ENCODE measurements at regions not wholly inside any gene's neighbourhood (a gene's known extent, or its start where the extent isn't known, plus 50 kb on each side); places are given as distances from the start of the nearest gene placed in this dataset.

DNA sequence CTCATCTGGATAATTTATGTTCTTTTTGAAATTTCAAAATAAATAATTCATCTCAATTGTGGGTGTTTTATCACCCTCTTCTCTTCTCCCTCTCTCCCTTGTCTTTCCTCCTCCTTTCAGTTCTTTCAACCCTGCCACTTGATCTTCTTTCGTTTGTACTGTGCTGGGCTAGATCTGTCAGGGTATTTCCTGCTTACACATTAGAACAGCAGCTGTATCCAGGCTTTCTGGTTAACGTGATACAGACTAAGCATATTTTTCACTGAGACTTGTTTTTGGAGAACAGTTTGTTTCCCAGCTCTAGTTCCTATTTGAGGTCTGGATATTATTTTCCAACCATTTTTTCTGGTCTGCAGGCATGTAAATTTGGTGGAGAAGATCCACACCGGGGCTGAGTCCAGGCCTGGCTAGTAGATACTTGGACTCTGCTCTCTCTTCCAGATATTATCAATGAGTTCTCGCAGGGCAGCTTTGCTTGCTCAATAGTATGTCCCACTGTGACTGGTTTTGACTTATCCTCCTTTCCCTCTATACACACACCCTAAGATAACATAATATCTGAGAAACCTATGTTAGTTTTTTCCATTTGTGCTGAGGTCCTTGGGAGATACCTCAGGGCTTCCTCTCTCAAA lies 1310.7 kb upstream of the TENM3 start:
- Histone ChIP-seq H3K36me3 (ENCODE audit: control insufficient read depth in 2 of 3, insufficient read depth in 3 of 3, low read length in 3 of 3) (no peaks in the 10 kb centered on the region), H3K4me3 (ENCODE audit: low read length in 3 of 3) (no peak overlapping the region), H3K9ac (ENCODE audit: low read length in 3 of 3) (no peak overlapping the region), H3K27me3 (ENCODE audit: control insufficient read depth, insufficient read depth, low read length) (no peaks in the 10 kb centered on the region), H3K4me1 (ENCODE audit: control insufficient read depth in 2 of 3, insufficient read depth in 2 of 3, low read depth in 1 of 3, low read length in 3 of 3) (no peaks in the 10 kb centered on the region), H3K27ac (ENCODE audit: low read depth in 2 of 2, low read length in 2 of 2) (no peak overlapping the region), H3K9me3 (ENCODE audit: control insufficient read depth in 2 of 3, insufficient read depth in 1 of 3, low read length in 3 of 3) (no peaks in the 10 kb centered on the region)
- intact Hi-C loops (cut with DNase I), result no loop called here
- peak in 1 of 5 donors; percentile 64 for DNase-seq
- TF ChIP-seq CTCF (IDR thresholded peaks at IDR 0.05; ENCODE audit: borderline replicate concordance, extremely low read depth, insufficient read depth), result no peak
- FAIRE-seq, result no peak

DNA sequence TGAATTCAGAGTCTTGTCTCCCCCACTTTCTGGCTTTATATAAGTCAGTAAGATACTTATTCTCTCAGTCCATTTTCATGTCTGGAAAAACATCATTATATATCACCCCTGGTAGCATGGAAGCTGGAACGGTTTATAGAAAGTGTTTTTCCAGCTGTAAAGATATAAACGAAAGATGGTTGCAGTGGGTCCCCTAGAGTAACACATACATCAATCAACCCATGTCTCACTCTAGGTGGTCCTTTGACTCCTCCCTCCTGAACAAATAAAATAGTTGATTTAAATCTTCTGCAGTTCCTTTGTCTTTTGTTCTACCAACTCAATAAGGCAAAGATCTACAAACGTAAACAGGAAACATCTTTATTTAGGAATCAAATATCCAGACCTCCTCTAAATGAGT lies 1306.1 kb upstream of the TENM3 start:
- Histone ChIP-seq H3K27me3 (ENCODE audit: control insufficient read depth, insufficient read depth, low read length) (no peaks in the 10 kb centered on the region), H3K27ac (ENCODE audit: low read depth in 2 of 2, low read length in 2 of 2) (no peak overlapping the region), H3K4me1 (ENCODE audit: control insufficient read depth in 2 of 3, insufficient read depth in 2 of 3, low read depth in 1 of 3, low read length in 3 of 3) (no peaks in the 10 kb centered on the region), H3K9ac (ENCODE audit: low read length in 3 of 3) (no peak overlapping the region), H3K9me3 (ENCODE audit: control insufficient read depth in 2 of 3, insufficient read depth in 1 of 3, low read length in 3 of 3) (no peaks in the 10 kb centered on the region), H3K4me3 (ENCODE audit: low read length in 3 of 3) (no peak overlapping the region), H3K36me3 (ENCODE audit: control insufficient read depth in 2 of 3, insufficient read depth in 3 of 3, low read length in 3 of 3) (no peaks in the 10 kb centered on the region)
- TF ChIP-seq CTCF (IDR thresholded peaks at IDR 0.05; ENCODE audit: borderline replicate concordance, extremely low read depth, insufficient read depth), result no peak
- intact Hi-C loops (cut with DNase I), result no loop called here
- no peak for FAIRE-seq
- peak in 1 of 5 donors; percentile 34 for DNase-seq

DNA sequence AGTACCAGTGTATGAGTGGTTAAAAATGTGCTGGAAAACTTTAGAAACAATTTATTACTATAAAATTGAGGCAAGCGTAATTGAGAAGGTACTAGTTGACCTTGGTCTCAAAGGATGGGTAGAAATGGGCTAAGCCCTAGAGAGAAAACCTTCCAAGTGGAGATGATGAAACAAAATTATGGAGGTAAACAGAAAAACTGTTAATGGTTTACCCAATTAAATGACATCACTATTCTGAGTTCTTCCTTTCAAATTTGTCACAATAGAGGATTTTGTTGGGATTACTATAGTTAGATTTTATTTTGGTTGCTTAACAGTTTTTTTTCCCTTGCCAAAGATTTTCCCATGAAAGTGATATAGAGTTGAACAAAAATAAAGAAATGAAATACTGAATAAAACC lies 1302.5 kb upstream of the TENM3 start:
- no peak for FAIRE-seq
- Histone ChIP-seq H3K4me1 (ENCODE audit: control insufficient read depth in 2 of 3, insufficient read depth in 2 of 3, low read depth in 1 of 3, low read length in 3 of 3) (no peaks in the 10 kb centered on the region), H3K36me3 (ENCODE audit: control insufficient read depth in 2 of 3, insufficient read depth in 3 of 3, low read length in 3 of 3) (no peaks in the 10 kb centered on the region), H3K4me3 (ENCODE audit: low read length in 3 of 3) (no peak overlapping the region), H3K9me3 (ENCODE audit: control insufficient read depth in 2 of 3, insufficient read depth in 1 of 3, low read length in 3 of 3) (no peaks in the 10 kb centered on the region), H3K9ac (ENCODE audit: low read length in 3 of 3) (no peak overlapping the region), H3K27ac (ENCODE audit: low read depth in 2 of 2, low read length in 2 of 2) (no peak overlapping the region), H3K27me3 (ENCODE audit: control insufficient read depth, insufficient read depth, low read length) (no peaks in the 10 kb centered on the region)
- intact Hi-C loops (cut with DNase I), result no loop called here
- no peak for DNase-seq
- no peak for TF ChIP-seq CTCF (IDR thresholded peaks at IDR 0.05; ENCODE audit: borderline replicate concordance, extremely low read depth, insufficient read depth)

GRCh38 chr4:180942367-180942916 lies 1300.8 kb upstream of the TENM3 start:
- intact Hi-C loops (cut with DNase I), result no loop called here

More at GRCh38 chr4:180942367-180942916, 1300.8 kb upstream of the TENM3 start:
- H3K36me3 ChIP-seq (ENCODE audit: control insufficient read depth in 2 of 3, insufficient read depth in 3 of 3, low read length in 3 of 3), result no peaks in the 10 kb centered on the region
- no peaks in the 10 kb centered on the region for H3K9me3 ChIP-seq (ENCODE audit: control insufficient read depth in 2 of 3, insufficient read depth in 1 of 3, low read length in 3 of 3)
- FAIRE-seq (no peak), DNase-seq (no peak)
- no peak overlapping the region for H3K9ac ChIP-seq (ENCODE audit: low read length in 3 of 3)
- no peaks in the 10 kb centered on the region for H3K4me1 ChIP-seq (ENCODE audit: control insufficient read depth in 2 of 3, insufficient read depth in 2 of 3, low read depth in 1 of 3, low read length in 3 of 3)
- H3K27me3 ChIP-seq (ENCODE audit: control insufficient read depth, insufficient read depth, low read length), result no peaks in the 10 kb centered on the region
- no peak for TF ChIP-seq CTCF (IDR thresholded peaks at IDR 0.05; ENCODE audit: borderline replicate concordance, extremely low read depth, insufficient read depth)
- H3K27ac ChIP-seq (ENCODE audit: low read depth in 2 of 2, low read length in 2 of 2), result no peak overlapping the region
- no peak overlapping the region for H3K4me3 ChIP-seq (ENCODE audit: low read length in 3 of 3)

All from kidney (tissue), 13 donors.